MM.1S (cell line): ENCODE measurements at regions not wholly inside any gene's neighbourhood (a gene's known extent, or its start where the extent isn't known, plus 50 kb on each side); places are given as distances from the start of the nearest gene placed in this dataset.

ENCODE experiments used
- DNase-seq: peaks from one replicate; pipeline ENCODE4 v3.0.0-alpha.2; 2015
- H2AFZ ChIP-seq: fragments of 300-600 bp; sonication (generic); 2 replicates; pipeline ENCODE4 v1.6.0; 2016; ENCODE audit warnings: antibody characterized with exemption, low read length
- H3F3A ChIP-seq: fragments of 300-600 bp; sonication (generic); 2 replicates; pipeline ENCODE4 v1.6.1; 2016; ENCODE audit warnings: mild to moderate bottlenecking, antibody characterized with exemption, low read length, moderate library complexity, mixed read lengths; ENCODE audit not compliant: insufficient read depth
- H3K27ac ChIP-seq: fragments of 300-600 bp; sonication (generic); 2 replicates; pipeline ENCODE4 v1.5.1; 2016; ENCODE audit warnings: mild to moderate bottlenecking, low read length
- H3K27me3 ChIP-seq: fragments of 300-600 bp; sonication (generic); replicated peaks from 2 replicates; pipeline ENCODE4 v1.6.0; 2016; ENCODE audit warnings: low read length; ENCODE audit not compliant: insufficient read depth
- H3K36me3 ChIP-seq: fragments of 300-600 bp; sonication (generic); replicated peaks from 2 replicates; pipeline ENCODE4 v1.6.1; 2016; ENCODE audit warnings: mild to moderate bottlenecking, low read length, mixed read lengths; ENCODE audit not compliant: insufficient read depth
- H3K4me1 ChIP-seq: fragments of 300-600 bp; sonication (generic); 2 replicates; pipeline ENCODE4 v1.6.1; 2016; ENCODE audit warnings: low read length, mixed read lengths
- H3K4me2 ChIP-seq: fragments of 300-600 bp; sonication (generic); 2 replicates; pipeline ENCODE4 v1.6.0; 2016; ENCODE audit warnings: low read depth, low read length
- H3K4me3 ChIP-seq: fragments of 300-600 bp; sonication (generic); 2 replicates; pipeline ENCODE4 v1.5.1; 2016; ENCODE audit warnings: low read length, mixed read lengths
- H3K79me2 ChIP-seq: fragments of 300-600 bp; sonication (generic); 2 replicates; pipeline ENCODE4 v1.6.1; 2016; ENCODE audit warnings: mixed run types, low read length, mixed read lengths
- H3K9ac ChIP-seq: fragments of 300-600 bp; sonication (generic); 2 replicates; pipeline ENCODE4 v1.6.1; 2016; ENCODE audit warnings: low read length, mixed read lengths
- H3K9me2 ChIP-seq: fragments of 300-600 bp; sonication (generic); replicated peaks from 2 replicates; pipeline ENCODE4 v1.6.1; 2016; ENCODE audit warnings: mild to moderate bottlenecking, low read length, mixed read lengths; ENCODE audit not compliant: insufficient read depth
- H3K9me3 ChIP-seq: fragments of 300-600 bp; sonication (generic); replicated peaks from 2 replicates; pipeline ENCODE4 v1.6.1; 2016; ENCODE audit warnings: mild to moderate bottlenecking, low read length, mixed read lengths; ENCODE audit not compliant: insufficient read depth
- H4K20me1 ChIP-seq: fragments of 300-600 bp; sonication (generic); 2 replicates; pipeline ENCODE4 v1.6.1; 2016; ENCODE audit warnings: mild to moderate bottlenecking, low read length, moderate library complexity, mixed read lengths; ENCODE audit not compliant: insufficient read depth
- EZH2 ChIP-seq: fragments of 300-600 bp; sonication (generic); optimal IDR thresholded peaks from 2 replicates; pipeline ENCODE3; 2017; ENCODE audit warnings: low read depth, mild to moderate bottlenecking, antibody characterized with exemption, low read length, mixed read lengths
- EZH2phosphoT487 ChIP-seq: fragments of 300-600 bp; sonication (generic); IDR thresholded peaks from 2 replicates; pipeline ENCODE4 v1.6.1; 2018; ENCODE audit warnings: antibody characterized with exemption, low read length
- TF ChIP-seq, protein P1 (sequence below): fragments of 300-600 bp; sonication (generic); IDR thresholded peaks from 2 replicates; pipeline ENCODE4 v1.5.1; 2016; ENCODE audit warnings: antibody characterized with exemption, low read length, mixed read lengths

GRCh38 chr21:27466140-27466539 lies 499.3 kb upstream of the ADAMTS5 start:
- TF ChIP-seq EZH2 (no peak), EZH2phosphoT487 (no peak)
- TF ChIP-seq, protein P1, sequence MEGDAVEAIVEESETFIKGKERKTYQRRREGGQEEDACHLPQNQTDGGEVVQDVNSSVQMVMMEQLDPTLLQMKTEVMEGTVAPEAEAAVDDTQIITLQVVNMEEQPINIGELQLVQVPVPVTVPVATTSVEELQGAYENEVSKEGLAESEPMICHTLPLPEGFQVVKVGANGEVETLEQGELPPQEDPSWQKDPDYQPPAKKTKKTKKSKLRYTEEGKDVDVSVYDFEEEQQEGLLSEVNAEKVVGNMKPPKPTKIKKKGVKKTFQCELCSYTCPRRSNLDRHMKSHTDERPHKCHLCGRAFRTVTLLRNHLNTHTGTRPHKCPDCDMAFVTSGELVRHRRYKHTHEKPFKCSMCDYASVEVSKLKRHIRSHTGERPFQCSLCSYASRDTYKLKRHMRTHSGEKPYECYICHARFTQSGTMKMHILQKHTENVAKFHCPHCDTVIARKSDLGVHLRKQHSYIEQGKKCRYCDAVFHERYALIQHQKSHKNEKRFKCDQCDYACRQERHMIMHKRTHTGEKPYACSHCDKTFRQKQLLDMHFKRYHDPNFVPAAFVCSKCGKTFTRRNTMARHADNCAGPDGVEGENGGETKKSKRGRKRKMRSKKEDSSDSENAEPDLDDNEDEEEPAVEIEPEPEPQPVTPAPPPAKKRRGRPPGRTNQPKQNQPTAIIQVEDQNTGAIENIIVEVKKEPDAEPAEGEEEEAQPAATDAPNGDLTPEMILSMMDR, result no peak
- H2AFZ ChIP-seq, result no peak overlapping the region

DNA sequence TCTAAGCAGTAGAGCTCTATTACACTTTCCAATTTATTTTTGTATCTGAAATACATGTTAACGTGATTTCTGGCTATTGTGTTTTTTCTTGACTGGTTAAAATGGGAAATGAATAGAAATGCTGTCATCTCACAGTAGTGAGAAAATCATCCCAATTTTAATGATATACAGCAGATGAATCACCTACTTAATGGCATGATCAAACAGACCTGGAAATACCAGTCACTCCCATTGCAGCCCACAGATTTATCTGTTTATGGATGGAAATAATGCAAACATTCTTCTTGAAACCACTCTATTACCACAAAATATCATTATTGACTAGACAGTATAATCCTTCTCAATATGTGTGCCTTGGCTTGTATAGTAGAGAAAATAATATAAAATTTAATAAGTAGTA lies 497.8 kb upstream of the ADAMTS5 start:
- Histone ChIP-seq H2AFZ (no peak overlapping the region), H3K27me3 (no peaks in the 10 kb centered on the region), H3K9ac (no peak overlapping the region), H3K9me2 (no peaks in the 10 kb centered on the region), H3F3A (no peaks in the 10 kb centered on the region), H3K36me3 (no peaks in the 10 kb centered on the region), H3K4me2 (no peak overlapping the region), H3K4me1 (no peaks in the 10 kb centered on the region), H3K27ac (no peak overlapping the region), H4K20me1 (no peaks in the 10 kb centered on the region), H3K79me2 (no peaks in the 10 kb centered on the region), H3K4me3 (no peak overlapping the region), H3K9me3 (no peaks in the 10 kb centered on the region)
- no peak for DNase-seq
- TF ChIP-seq EZH2 (no peak), EZH2phosphoT487 (no peak)
- TF ChIP-seq, protein P1, result no peak

More at GRCh38 chr21:27466140-27466539, 499.3 kb upstream of the ADAMTS5 start:
- no peak overlapping the region for H3K4me2 ChIP-seq
- H3K79me2 ChIP-seq, result no peaks in the 10 kb centered on the region
- no peak for DNase-seq
- H3K9me3 ChIP-seq, result no peaks in the 10 kb centered on the region
- no peaks in the 10 kb centered on the region for H3F3A ChIP-seq
- no peaks in the 10 kb centered on the region for H3K4me1 ChIP-seq
- no peaks in the 10 kb centered on the region for H3K9me2 ChIP-seq
- no peak overlapping the region for H3K4me3 ChIP-seq
- H3K27ac ChIP-seq, result no peak overlapping the region
- no peaks in the 10 kb centered on the region for H3K36me3 ChIP-seq
- no peak overlapping the region for H3K9ac ChIP-seq
- H4K20me1 ChIP-seq, result no peaks in the 10 kb centered on the region
- no peaks in the 10 kb centered on the region for H3K27me3 ChIP-seq

DNA sequence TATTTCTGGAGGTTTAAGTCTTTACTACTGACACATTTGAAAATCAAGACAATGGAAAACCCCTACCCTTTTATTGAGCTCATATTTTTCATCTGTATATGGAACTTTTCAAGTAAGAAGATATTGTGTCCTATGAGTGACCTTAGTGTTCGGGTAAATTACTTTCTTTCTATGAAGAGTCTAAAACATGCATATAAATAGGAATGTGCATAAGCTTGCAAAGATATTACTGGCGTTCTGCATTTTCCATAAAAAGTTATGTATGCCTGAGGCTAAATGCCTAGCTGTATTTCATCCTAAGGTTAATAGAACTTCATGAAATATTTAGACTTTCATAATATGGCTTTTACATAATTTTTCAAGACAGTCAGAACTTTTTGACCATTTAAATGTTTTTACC lies 495.8 kb upstream of the ADAMTS5 start:
- Histone ChIP-seq H4K20me1 (no peaks in the 10 kb centered on the region), H3K4me1 (no peaks in the 10 kb centered on the region), H3K27ac (no peak overlapping the region), H3F3A (no peaks in the 10 kb centered on the region), H3K36me3 (no peaks in the 10 kb centered on the region), H3K9me3 (no peaks in the 10 kb centered on the region), H3K79me2 (no peaks in the 10 kb centered on the region), H2AFZ (no peak overlapping the region), H3K9ac (no peak overlapping the region), H3K4me3 (no peak overlapping the region), H3K4me2 (no peak overlapping the region), H3K9me2 (no peaks in the 10 kb centered on the region), H3K27me3 (no peaks in the 10 kb centered on the region)
- no peak for TF ChIP-seq EZH2phosphoT487
- TF ChIP-seq, protein P1, result no peak
- no peak for TF ChIP-seq EZH2
- DNase-seq, result no peak
